Activated CD4-positive, alpha-beta T cell treated with anti-CD3 and anti-CD28 coated beads, Interleukin-2, amount 10 ng/mL, durations not matched to agents 7 days and 5 days (primary cell): ENCODE measurements at regions not wholly inside any gene's neighbourhood (a gene's known extent, or its start where the extent isn't known, plus 50 kb on each side); places are given as distances from the start of the nearest gene placed in this dataset.
"Not testable (repeated sequence)": the region's sequence is repeated elsewhere in the genome, so short reads cannot be mapped to it uniquely, and the experiment has no call there.

Experiments used
- CTCF ChIA-PET: fragments of 350-600 bp; sonication (Branson Sonifier 250); formaldehyde crosslinking; loops from one replicate; lab custom pipeline; 2021; ENCODE audit warnings: antibody characterized with exemption; lab: Charles Lee
- POLR2A ChIA-PET: fragments of 350-600 bp; sonication (Branson Sonifier 250); formaldehyde crosslinking; loops from one replicate; lab custom pipeline; 2021; ENCODE audit warnings: antibody characterized with exemption; lab: Charles Lee
- DNase-seq: peaks from one replicate; pipeline ENCODE4 v3.0.0-alpha.2; 2020
- H3K27ac Mint-ChIP-seq: one replicate; pipeline ENCODE4 v1.8.0; 2021; ENCODE audit warnings: mild to moderate bottlenecking, moderate library complexity, mixed read lengths
- H3K27me3 Mint-ChIP-seq: one replicate; pipeline ENCODE4 v1.8.0; 2021; ENCODE audit warnings: mixed read lengths
- H3K36me3 Mint-ChIP-seq: one replicate; pipeline ENCODE4 v1.8.0; 2021; ENCODE audit warnings: low read depth, mixed read lengths
- H3K4me1 Mint-ChIP-seq: one replicate; pipeline ENCODE4 v1.8.0; 2021; ENCODE audit warnings: mixed read lengths
- H3K4me3 Mint-ChIP-seq: one replicate; pipeline ENCODE4 v1.8.0; 2021; ENCODE audit warnings: mild to moderate bottlenecking, moderate library complexity, mixed read lengths
- H3K9me3 Mint-ChIP-seq: one replicate; pipeline ENCODE4 v1.8.0; 2021; ENCODE audit warnings: mixed read lengths

DNA sequence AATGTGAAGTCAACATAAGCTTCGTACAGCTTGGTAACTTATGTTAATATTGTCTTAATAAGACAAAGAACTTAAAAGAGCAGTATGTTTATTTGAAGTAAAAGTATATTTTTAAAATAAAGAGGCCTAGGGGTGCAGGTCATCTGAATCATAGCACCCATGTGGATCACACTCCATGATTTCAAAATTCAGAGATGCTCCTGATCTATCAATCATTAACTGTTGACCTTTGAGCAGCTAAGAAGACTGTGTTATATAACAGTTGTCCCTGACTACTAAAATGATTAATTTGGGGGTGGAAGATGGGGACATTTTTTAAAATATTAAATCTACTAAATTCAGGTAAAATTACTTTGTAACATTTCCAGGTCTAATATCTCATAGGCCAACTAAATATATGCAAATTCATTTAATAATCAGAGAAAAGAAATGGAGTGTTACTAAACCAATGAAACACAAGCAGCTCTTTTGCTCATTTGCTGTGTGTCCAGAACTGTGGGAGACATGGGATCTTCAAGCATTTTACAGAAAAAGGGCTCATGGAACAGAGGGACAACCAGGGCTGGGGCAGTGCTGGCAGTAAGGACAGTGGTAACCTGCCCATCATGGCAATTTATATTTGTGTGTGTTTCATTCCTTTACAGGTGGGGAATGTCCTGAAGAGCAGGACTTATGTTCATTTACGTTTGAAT, 120.7 kb upstream of the PCED1B start:
- no peaks in the 10 kb centered on the region for H3K36me3 Mint-ChIP-seq
- DNase-seq, result no peak
- CTCF ChIA-PET, result interaction anchor here (0.5 to 1.3 kb wide), 2 partner anchors 10 to 834 kb away, joined by 3 read pairs; no protein-coding TSS in a partner anchor
- POLR2A ChIA-PET, result no interaction called here
- H3K27ac Mint-ChIP-seq, result no peak overlapping the region
- no peaks in the 10 kb centered on the region for H3K4me1 Mint-ChIP-seq
- no peak overlapping the region for H3K4me3 Mint-ChIP-seq
- H3K9me3 Mint-ChIP-seq, result no peaks in the 10 kb centered on the region
- H3K27me3 Mint-ChIP-seq, result peaks cover 7% of the 10 kb centered on the region

DNA sequence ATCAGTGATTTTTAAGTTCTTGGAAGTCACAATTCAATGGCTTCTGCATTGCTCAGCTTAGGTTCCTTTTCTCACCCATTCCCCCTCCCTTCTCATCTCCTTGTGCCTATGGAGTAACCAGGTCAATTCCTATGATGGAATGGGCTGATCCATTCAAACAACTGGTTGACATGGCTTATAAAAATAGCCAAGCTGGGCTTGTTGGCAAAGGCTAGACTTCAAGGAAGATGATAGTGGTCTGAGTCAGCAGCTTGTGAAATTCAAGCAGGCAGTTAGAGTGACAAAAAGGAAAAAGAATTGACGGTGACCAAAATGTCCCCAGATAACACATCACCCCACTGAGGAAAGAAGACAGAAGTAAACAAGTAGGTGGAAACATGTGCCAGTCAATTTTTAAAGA, 119.9 kb upstream of the PCED1B start:
- H3K27me3 Mint-ChIP-seq, result peaks cover 7% of the 10 kb centered on the region
- no peak overlapping the region for H3K4me3 Mint-ChIP-seq
- ChIA-PET POLR2A (no interaction called here), CTCF (interaction anchor here (1.3 kb wide), 1 partner anchor 9 kb away, joined by 3 read pairs; no protein-coding TSS in a partner anchor)
- no peak for DNase-seq
- no peaks in the 10 kb centered on the region for H3K36me3 Mint-ChIP-seq
- no peak overlapping the region for H3K27ac Mint-ChIP-seq
- H3K4me1 Mint-ChIP-seq, result no peaks in the 10 kb centered on the region
- H3K9me3 Mint-ChIP-seq, result no peaks in the 10 kb centered on the region

DNA sequence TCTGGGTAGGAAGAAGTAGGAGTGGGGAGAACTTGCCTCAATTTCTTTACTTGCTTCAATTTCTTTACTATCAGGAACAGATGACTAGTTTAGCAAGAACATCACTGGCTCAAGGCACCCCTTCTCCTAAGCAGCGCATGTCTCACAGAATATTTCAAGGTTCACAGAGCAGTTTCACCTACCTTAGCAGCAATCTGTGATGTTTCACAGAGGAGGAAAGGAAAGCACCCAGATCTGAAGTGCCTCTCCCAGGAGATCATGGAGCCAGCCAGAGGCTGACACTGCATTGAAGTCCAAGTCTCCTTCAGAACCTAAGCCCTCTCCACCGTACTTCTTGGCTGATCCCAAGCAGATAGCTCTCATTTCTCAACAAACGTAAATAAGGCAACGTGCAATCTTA, 118.7 kb upstream of the PCED1B start:
- CTCF ChIA-PET, result no interaction called here
- Mint-ChIP-seq H3K4me1 (no peaks in the 10 kb centered on the region), H3K4me3 (no peak overlapping the region), H3K36me3 (no peaks in the 10 kb centered on the region), H3K9me3 (no peaks in the 10 kb centered on the region), H3K27me3 (peaks cover 10% of the 10 kb centered on the region), H3K27ac (no peak overlapping the region)
- DNase-seq, result no peak
- POLR2A ChIA-PET, result no interaction called here

DNA sequence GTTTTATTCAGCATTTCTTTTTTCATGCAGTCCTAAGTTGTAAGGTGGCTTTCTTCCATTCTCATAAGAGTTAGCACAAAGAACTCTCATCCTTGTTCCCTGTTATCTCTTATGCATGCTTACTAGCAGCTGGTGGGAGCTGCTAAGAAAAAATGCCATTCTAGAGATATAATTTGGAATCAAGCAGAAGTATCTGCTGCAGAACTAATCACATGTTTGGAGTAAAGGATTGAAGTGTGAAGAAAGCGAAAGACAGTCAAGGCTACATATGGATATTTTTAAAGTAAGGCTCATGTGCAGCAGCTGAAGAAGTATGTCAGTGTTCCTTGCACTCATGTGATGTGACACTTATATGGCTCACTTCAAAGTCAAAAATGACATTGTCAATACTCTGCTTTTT, 116.2 kb upstream of the PCED1B start:
- H3K27me3 Mint-ChIP-seq, result peaks cover 10% of the 10 kb centered on the region
- no peak overlapping the region for H3K27ac Mint-ChIP-seq
- ChIA-PET POLR2A (no interaction called here), CTCF (interaction anchor here (0.6 kb wide), 1 partner anchor 38 kb away, joined by 3 read pairs; no protein-coding TSS in a partner anchor)
- DNase-seq, result no peak
- H3K4me1 Mint-ChIP-seq, result no peaks in the 10 kb centered on the region
- no peaks in the 10 kb centered on the region for H3K9me3 Mint-ChIP-seq
- H3K36me3 Mint-ChIP-seq, result no peaks in the 10 kb centered on the region
- H3K4me3 Mint-ChIP-seq, result no peak overlapping the region

DNA sequence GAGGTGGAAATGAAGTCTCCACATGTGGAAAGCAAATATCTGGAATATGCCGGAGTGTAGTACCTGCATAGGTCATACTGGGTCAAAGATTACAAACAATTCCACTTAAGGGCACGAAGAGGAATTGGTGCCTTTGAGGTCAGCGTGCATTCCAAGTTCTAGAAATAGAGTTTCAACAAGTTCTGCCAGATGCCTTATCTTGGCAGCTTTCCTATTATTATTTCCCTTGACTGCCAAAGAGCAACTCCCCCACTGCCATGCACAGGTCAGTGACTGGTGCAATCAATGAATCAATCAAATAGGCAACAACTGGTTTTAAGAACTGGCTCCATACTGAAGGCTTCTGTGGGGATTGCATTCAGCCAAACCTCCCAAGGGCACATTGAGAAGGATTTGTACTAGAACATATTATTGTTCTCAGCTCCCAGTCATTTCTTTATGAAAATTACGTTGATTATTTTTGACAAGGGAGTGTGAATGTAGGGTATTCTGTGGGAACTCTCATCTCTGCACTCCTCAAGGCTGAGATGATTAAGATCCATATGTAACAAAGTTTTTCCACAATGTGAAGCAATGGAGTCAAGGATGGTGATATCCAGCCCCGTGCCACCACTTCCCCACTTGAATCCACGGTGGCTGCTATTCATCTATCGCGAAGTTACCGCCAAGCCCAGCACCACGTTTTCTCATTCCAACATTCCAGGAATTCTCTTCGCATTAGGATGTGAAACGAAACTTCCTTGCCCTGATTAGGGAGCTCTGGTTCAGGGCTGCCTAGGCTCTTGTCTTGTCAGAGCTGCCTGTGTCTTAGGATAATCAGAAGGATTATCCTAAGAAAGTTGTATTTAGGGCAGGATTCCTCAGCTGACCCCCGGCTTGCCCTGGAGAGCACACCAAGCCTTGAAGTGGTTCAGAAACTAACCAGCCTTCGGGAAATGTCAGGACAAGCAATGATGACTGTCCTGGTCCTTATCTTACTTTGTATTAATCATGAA, 115.1 kb upstream of the PCED1B start:
- H3K9me3 Mint-ChIP-seq, result no peaks in the 10 kb centered on the region
- no peak overlapping the region for H3K4me3 Mint-ChIP-seq
- no peaks in the 10 kb centered on the region for H3K36me3 Mint-ChIP-seq
- POLR2A ChIA-PET, result no interaction called here
- no peak overlapping the region for H3K27ac Mint-ChIP-seq
- CTCF ChIA-PET, result interaction anchor here (0.6 kb wide), 1 partner anchor 747 kb away, joined by 3 read pairs; no protein-coding TSS in a partner anchor
- no peak for DNase-seq
- peaks cover 10% of the 10 kb centered on the region for H3K27me3 Mint-ChIP-seq
- H3K4me1 Mint-ChIP-seq, result no peaks in the 10 kb centered on the region

DNA sequence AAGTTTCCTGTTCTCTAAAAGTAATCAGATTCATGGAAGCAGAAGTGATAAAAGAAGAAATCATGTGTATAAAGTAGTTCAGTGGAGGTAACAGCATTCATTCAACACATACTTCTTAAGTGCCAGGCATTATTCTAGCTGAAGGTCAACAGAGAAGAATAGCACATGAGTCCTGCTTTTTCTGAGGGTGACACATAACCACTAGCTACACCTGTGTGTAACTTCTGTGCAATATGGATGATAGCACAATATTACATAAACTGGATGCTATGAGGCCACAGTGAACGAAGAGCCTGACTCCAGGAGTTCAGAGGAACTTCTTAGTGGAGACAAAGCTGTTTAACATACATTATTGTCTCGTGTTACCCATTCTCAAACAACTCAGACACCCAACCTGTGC, 114.3 kb upstream of the PCED1B start:
- Mint-ChIP-seq H3K4me1 (no peaks in the 10 kb centered on the region), H3K9me3 (no peaks in the 10 kb centered on the region), H3K36me3 (no peaks in the 10 kb centered on the region), H3K27me3 (peaks cover 10% of the 10 kb centered on the region), H3K4me3 (no peak overlapping the region), H3K27ac (no peak overlapping the region)
- ChIA-PET POLR2A (no interaction called here), CTCF (no interaction called here)
- DNase-seq, result no peak

DNA sequence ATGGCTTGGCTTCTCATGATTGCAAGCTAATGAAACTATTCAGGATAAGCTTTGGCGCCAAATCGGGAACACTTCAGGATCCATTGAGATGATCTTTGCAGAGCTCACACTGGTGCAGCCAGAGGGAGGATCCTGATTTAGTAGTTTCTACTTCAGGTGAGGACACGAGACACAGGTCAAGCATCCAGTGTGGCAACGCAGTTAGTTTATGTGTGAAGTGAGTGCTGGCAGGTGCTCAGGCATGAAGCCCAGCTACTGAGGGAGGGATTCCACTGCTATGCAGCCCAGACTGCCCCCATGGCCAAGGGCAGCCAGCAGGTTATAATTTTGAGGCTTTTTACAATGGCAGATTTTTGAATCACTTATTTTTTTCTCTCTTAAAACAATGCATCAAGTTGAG, 113.5 kb upstream of the PCED1B start:
- Mint-ChIP-seq H3K4me1 (no peaks in the 10 kb centered on the region), H3K36me3 (no peaks in the 10 kb centered on the region), H3K27me3 (peaks cover 3% of the 10 kb centered on the region), H3K9me3 (no peaks in the 10 kb centered on the region), H3K4me3 (no peak overlapping the region), H3K27ac (no peak overlapping the region)
- ChIA-PET POLR2A (no interaction called here), CTCF (no interaction called here)
- no peak for DNase-seq

DNA sequence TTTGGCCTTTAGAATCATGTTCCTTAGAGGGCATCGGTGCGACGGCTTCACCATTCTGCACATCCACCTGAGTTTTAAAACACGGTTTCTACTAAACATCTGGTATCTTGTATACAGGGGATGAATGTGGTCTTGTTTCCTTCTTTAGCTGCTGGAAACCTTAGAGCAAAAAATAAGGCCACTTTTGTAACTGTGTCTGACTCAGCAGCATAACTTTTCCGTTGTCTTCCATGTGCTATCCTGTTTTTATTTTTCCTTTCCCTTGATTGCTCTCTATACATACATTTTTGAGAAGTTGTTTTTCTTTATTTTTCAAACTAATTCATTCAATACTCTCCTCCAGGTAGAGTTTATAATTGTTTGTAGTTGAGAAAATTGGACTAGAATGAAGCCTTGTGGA, 108.8 kb upstream of the PCED1B start:
- Mint-ChIP-seq H3K4me1 (no peaks in the 10 kb centered on the region), H3K9me3 (no peaks in the 10 kb centered on the region), H3K27me3 (peaks cover 11% of the 10 kb centered on the region), H3K4me3 (no peak overlapping the region), H3K27ac (no peak overlapping the region), H3K36me3 (no peaks in the 10 kb centered on the region)
- POLR2A ChIA-PET, result no interaction called here
- CTCF ChIA-PET, result no interaction called here
- DNase-seq, result no peak

DNA sequence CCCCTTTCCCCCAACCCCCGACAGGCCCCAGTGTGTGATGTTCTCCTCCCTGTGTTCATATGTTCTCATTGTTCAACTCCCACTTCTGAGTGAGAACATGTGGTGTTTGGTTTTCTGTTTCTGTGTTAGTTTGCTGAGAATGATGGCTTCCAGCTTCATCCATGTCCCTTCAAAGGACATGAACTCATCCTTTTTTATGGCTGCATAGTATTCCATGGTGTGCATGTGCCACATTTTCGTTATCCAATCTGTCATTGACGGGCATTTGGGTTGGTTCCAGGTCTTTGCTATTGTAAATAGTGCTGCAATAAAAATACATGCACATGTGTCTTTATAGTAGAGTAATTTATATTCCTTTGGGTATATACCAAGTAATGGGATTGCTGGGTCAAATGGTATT, 105.5 kb upstream of the PCED1B start:
- POLR2A ChIA-PET, result not testable (repeated sequence)

DNA sequence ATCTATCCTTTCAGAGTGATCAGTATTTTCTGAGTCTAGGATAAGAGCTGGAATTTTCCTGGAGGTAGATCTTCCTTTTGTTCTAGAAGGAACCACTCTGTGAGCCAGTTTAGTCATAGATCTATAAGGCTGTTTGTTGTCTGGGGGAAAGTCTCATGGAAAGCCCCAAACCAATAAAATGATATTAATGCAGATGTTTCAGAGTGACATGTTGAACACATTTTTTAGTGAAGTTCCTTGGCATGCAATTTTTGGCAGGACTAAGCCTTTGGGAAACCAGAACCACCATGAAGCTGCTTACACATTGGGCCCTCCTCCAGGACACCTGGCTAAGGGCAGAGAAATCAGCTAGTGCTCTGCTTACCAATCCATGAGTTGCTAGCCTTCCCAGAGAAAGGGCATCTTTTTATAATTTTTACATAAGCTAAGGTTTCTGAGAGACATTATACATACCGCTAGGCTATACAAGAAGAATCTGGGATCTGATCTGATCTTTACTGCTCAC, 101.5 kb upstream of the PCED1B start:
- no peak for DNase-seq
- ChIA-PET POLR2A (no interaction called here), CTCF (interaction anchor here (0.6 kb wide), 1 partner anchor 20 kb away, joined by 5 read pairs; no protein-coding TSS in a partner anchor)
- Mint-ChIP-seq H3K27me3 (peaks cover 16% of the 10 kb centered on the region), H3K36me3 (no peaks in the 10 kb centered on the region), H3K4me3 (no peak overlapping the region), H3K27ac (no peak overlapping the region), H3K9me3 (no peaks in the 10 kb centered on the region), H3K4me1 (no peaks in the 10 kb centered on the region)

More for the DNA sequence above, 105.5 kb upstream of the PCED1B start:
- H3K27ac Mint-ChIP-seq, H3K4me3 Mint-ChIP-seq, CTCF ChIA-PET, H3K36me3 Mint-ChIP-seq, DNase-seq, H3K4me1 Mint-ChIP-seq, H3K9me3 Mint-ChIP-seq: not testable (repeated sequence)
- peaks cover 18% of the 10 kb centered on the region for H3K27me3 Mint-ChIP-seq

DNA sequence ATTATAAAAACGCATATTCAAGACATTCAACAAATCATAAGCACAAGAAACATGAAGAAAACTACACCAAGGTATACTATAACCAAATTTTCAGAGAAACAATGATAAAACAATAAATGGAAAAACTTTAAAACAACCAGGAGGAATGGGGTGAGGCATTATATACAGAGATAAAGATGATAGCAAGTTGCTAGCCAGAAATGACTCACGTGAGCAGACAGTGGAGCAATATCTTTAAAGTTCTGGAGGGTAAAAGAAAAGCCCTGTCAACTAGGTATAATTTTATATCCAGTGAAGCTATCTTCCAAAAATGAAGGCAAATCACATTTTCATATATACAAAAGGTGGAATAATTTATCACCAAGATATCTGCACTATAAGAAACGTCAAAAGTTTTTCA, 97.8 kb upstream of the PCED1B start:
- DNase-seq, result no peak
- peaks cover 9% of the 10 kb centered on the region for H3K27me3 Mint-ChIP-seq
- no peak overlapping the region for H3K4me3 Mint-ChIP-seq
- CTCF ChIA-PET, result no interaction called here
- no peaks in the 10 kb centered on the region for H3K36me3 Mint-ChIP-seq
- H3K27ac Mint-ChIP-seq, result no peak overlapping the region
- POLR2A ChIA-PET, result no interaction called here
- H3K4me1 Mint-ChIP-seq, result peaks cover 8% of the 10 kb centered on the region
- no peaks in the 10 kb centered on the region for H3K9me3 Mint-ChIP-seq

DNA sequence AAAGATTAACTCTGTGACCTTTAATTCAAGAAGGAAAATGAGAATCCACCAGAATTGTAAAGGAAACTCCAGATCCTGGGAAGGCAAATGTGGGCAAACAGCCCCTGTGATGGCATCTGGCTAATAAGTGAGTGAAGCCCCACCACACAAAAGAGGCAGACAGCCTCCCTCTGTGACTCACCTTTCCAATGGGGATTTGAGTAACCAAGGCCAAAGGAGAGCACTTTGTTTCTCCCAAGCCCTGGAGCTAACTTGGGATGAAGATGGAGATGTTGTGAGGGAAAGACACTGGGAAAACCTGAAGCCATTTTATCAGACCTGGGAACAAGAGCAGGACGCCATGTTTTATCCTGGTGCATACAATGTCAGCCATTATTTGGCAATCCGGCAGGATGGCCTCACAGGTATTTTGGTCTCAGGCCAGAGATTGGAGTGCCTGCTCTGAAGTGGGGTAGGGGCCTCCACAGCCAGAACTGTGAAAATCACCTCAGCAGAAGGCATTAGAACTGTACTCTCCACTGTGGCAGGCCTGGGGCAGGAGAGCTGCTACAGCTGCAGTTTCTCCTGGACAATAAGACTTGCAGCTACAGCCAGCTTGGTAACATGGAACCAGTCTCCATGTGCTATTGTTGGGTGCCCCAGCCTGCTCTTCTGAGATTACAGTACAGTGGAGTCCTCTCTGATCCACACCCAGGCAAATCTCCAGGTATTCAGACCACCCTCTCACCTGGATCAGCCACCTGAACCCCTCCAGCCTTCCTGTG, 96.6 kb upstream of the PCED1B start:
- POLR2A ChIA-PET, result no interaction called here

More for the DNA sequence above, 96.6 kb upstream of the PCED1B start:
- H3K9me3 Mint-ChIP-seq, result peaks cover 1% of the 10 kb centered on the region
- DNase-seq, result no peak
- peaks cover 8% of the 10 kb centered on the region for H3K4me1 Mint-ChIP-seq
- H3K27me3 Mint-ChIP-seq, result peaks cover 14% of the 10 kb centered on the region
- CTCF ChIA-PET, result no interaction called here
- H3K36me3 Mint-ChIP-seq, result no peaks in the 10 kb centered on the region
- no peak overlapping the region for H3K27ac Mint-ChIP-seq
- no peak overlapping the region for H3K4me3 Mint-ChIP-seq
